ENCODE measurements at regions not wholly inside any gene's neighbourhood (a gene's known extent, or its start where the extent isn't known, plus 50 kb on each side); places are given as distances from the start of the nearest gene placed in this dataset.

- peaks cover 14% of the 10 kb centered on the region for H3K4me1 Mint-ChIP-seq (ENCODE audit: insufficient read depth, unreplicated experiment)
- BruUV-seq (replicated peaks): no TSS peak
- H3K9me3 Mint-ChIP-seq (ENCODE audit: unreplicated experiment): no peaks in the 10 kb centered on the region
- CTCF ChIA-PET: no interaction called here
- no peak for TF ChIP-seq CTCF (IDR thresholded peaks at IDR 0.05; ENCODE audit: unreplicated experiment)
- no peaks in the 10 kb centered on the region for H3K27me3 Mint-ChIP-seq (ENCODE audit: insufficient read depth, unreplicated experiment)
- no peak overlapping the region for H3K4me3 Mint-ChIP-seq (ENCODE audit: unreplicated experiment)
- DNase-seq (ENCODE audit: unreplicated experiment): no peak
- H3K27ac Mint-ChIP-seq (ENCODE audit: low read depth, unreplicated experiment): no peak overlapping the region
- intact Hi-C loops (cut with micrococcal nuclease): no loop called here
- POLR2A ChIA-PET: no interaction called here
- H3K36me3 Mint-ChIP-seq (ENCODE audit: insufficient read depth, unreplicated experiment): peaks cover 5% of the 10 kb centered on the region
Observed at GRCh38 chr13:37407156-37407555, 191.4 kb downstream of the POSTN start.

- DNase-seq (ENCODE audit: unreplicated experiment): no peak
- Mint-ChIP-seq H3K27ac (ENCODE audit: low read depth, unreplicated experiment) (no peak overlapping the region), H3K9me3 (ENCODE audit: unreplicated experiment) (no peaks in the 10 kb centered on the region), H3K27me3 (ENCODE audit: insufficient read depth, unreplicated experiment) (no peaks in the 10 kb centered on the region), H3K36me3 (ENCODE audit: insufficient read depth, unreplicated experiment) (peaks cover 5% of the 10 kb centered on the region), H3K4me3 (ENCODE audit: unreplicated experiment) (no peak overlapping the region), H3K4me1 (ENCODE audit: insufficient read depth, unreplicated experiment) (peaks cover 14% of the 10 kb centered on the region)
- ChIA-PET POLR2A (no interaction called here), CTCF (interaction anchor here (0.6 to 0.8 kb wide), 2 partner anchors 15 to 1235 kb away, joined by 3 read pairs; no protein-coding TSS in a partner anchor)
- intact Hi-C loops (cut with micrococcal nuclease): no loop called here
- TF ChIP-seq CTCF (IDR thresholded peaks at IDR 0.05; ENCODE audit: unreplicated experiment): no peak
- BruUV-seq (replicated peaks): no TSS peak
Observed at GRCh38 chr13:37406031-37406430, 192.5 kb downstream of the POSTN start.

- DNase-seq (ENCODE audit: unreplicated experiment): no peak
- CTCF ChIA-PET: interaction anchor here (0.5 to 1.0 kb wide), 3 partner anchors 22 to 169 kb away, joined by 3 to 4 read pairs (median 3); no protein-coding TSS in a partner anchor
- H3K27me3 Mint-ChIP-seq (ENCODE audit: insufficient read depth, unreplicated experiment): no peaks in the 10 kb centered on the region
- POLR2A ChIA-PET: interaction anchor here (1.5 kb wide), 1 partner anchor 10 kb away, joined by 3 read pairs; no protein-coding TSS in a partner anchor
- no peak overlapping the region for H3K4me3 Mint-ChIP-seq (ENCODE audit: unreplicated experiment)
- H3K36me3 Mint-ChIP-seq (ENCODE audit: insufficient read depth, unreplicated experiment): no peaks in the 10 kb centered on the region
- BruUV-seq (replicated peaks): no TSS peak
- H3K9me3 Mint-ChIP-seq (ENCODE audit: unreplicated experiment): no peaks in the 10 kb centered on the region
- intact Hi-C loops (cut with micrococcal nuclease): no loop called here
- no peak overlapping the region for H3K27ac Mint-ChIP-seq (ENCODE audit: low read depth, unreplicated experiment)
- peaks cover under 1% of the 10 kb centered on the region for H3K4me1 Mint-ChIP-seq (ENCODE audit: insufficient read depth, unreplicated experiment)
- TF ChIP-seq CTCF (IDR thresholded peaks at IDR 0.05; ENCODE audit: unreplicated experiment): no peak
Observed at GRCh38 chr13:37403776-37404527, 194.6 kb downstream of the POSTN start.

GRCh38 chr13:37401721-37402120 lies 196.8 kb downstream of the POSTN start:
- intact Hi-C loops (cut with micrococcal nuclease): no loop called here
- no peak for TF ChIP-seq CTCF (IDR thresholded peaks at IDR 0.05; ENCODE audit: unreplicated experiment)
- DNase-seq (ENCODE audit: unreplicated experiment): no peak
- no peaks in the 10 kb centered on the region for H3K27me3 Mint-ChIP-seq (ENCODE audit: insufficient read depth, unreplicated experiment)
- ChIA-PET POLR2A (interaction anchor here (0.6 to 0.8 kb wide), 2 partner anchors 17 to 230 kb away, joined by 3 read pairs; no protein-coding TSS in a partner anchor), CTCF (interaction anchor here (0.7 kb wide), 1 partner anchor 38 kb away, joined by 3 read pairs; no protein-coding TSS in a partner anchor)
- H3K36me3 Mint-ChIP-seq (ENCODE audit: insufficient read depth, unreplicated experiment): no peaks in the 10 kb centered on the region
- no peaks in the 10 kb centered on the region for H3K4me1 Mint-ChIP-seq (ENCODE audit: insufficient read depth, unreplicated experiment)
- no TSS peak for BruUV-seq (replicated peaks)
- no peak overlapping the region for H3K27ac Mint-ChIP-seq (ENCODE audit: low read depth, unreplicated experiment)
- H3K9me3 Mint-ChIP-seq (ENCODE audit: unreplicated experiment): peaks cover 9% of the 10 kb centered on the region
- no peak overlapping the region for H3K4me3 Mint-ChIP-seq (ENCODE audit: unreplicated experiment)

All from MCF 10A (cell line).